ENCODE measurements at regions not wholly inside any gene's neighbourhood (a gene's known extent, or its start where the extent isn't known, plus 50 kb on each side); places are given as distances from the start of the nearest gene placed in this dataset.
"Not testable (repeated sequence)": the region's sequence is repeated elsewhere in the genome, so short reads cannot be mapped to it uniquely, and the experiment has no call there.

DNA sequence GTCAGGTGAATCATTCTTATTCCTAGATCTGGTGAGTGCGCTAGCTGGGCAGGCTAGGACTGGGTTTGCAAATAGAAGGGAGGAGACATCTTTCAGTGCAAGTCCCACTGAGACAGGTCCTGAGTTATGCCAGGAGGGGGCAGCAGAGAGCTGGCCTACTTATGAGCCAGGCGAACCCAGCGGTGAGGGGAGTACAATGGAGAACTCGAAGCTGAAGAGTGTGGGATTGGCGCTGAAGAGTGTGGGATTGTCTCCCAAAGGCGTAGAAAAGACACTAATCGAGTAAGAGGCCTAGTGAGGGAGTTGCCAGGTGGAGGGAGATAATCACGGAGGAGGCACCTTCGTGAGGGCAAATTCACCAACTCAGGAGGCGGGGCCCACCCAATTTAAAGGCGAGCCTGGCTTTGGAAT is 91.7 kb upstream of the CXorf66 start:
- no peak overlapping the region for H3K4me3 ChIP-seq (replicated peaks in 1 of 2; ENCODE audit: low read depth in 2 of 2, low read length in 2 of 2)
- DNase-seq (ENCODE audit: low read depth in 2 of 2), result peak; percentile 72 to 76
- TF ChIP-seq, protein P1, sequence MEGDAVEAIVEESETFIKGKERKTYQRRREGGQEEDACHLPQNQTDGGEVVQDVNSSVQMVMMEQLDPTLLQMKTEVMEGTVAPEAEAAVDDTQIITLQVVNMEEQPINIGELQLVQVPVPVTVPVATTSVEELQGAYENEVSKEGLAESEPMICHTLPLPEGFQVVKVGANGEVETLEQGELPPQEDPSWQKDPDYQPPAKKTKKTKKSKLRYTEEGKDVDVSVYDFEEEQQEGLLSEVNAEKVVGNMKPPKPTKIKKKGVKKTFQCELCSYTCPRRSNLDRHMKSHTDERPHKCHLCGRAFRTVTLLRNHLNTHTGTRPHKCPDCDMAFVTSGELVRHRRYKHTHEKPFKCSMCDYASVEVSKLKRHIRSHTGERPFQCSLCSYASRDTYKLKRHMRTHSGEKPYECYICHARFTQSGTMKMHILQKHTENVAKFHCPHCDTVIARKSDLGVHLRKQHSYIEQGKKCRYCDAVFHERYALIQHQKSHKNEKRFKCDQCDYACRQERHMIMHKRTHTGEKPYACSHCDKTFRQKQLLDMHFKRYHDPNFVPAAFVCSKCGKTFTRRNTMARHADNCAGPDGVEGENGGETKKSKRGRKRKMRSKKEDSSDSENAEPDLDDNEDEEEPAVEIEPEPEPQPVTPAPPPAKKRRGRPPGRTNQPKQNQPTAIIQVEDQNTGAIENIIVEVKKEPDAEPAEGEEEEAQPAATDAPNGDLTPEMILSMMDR (IDR thresholded peaks at IDR 0.05; ENCODE audit: low read depth, low read length), result peak; percentile 75

DNA sequence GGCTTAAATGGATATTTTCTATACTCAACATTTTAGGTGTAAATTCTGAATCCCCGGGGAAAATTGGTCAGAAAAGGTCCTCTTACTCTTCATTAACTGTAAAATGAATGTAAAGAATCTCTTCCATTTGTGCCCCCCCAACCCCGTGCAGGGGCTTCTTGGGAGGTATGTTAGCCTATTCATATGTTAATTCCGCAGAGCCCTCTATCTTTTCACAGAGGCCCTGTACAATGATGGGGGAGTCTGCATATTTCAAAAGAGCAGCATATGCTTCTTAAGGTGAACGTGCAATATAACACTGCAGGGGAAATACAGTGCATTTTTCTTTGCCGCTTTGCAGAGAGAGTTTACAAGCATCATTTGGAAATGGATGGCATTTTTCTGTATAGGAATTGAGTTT is 88.5 kb upstream of the CXorf66 start:
- TF ChIP-seq, protein P1 (IDR thresholded peaks at IDR 0.05; ENCODE audit: low read depth, low read length), result no peak
- no peak for DNase-seq (ENCODE audit: low read depth in 2 of 2)
- no peak overlapping the region for H3K4me3 ChIP-seq (replicated peaks in 1 of 2; ENCODE audit: low read depth in 2 of 2, low read length in 2 of 2)

DNA sequence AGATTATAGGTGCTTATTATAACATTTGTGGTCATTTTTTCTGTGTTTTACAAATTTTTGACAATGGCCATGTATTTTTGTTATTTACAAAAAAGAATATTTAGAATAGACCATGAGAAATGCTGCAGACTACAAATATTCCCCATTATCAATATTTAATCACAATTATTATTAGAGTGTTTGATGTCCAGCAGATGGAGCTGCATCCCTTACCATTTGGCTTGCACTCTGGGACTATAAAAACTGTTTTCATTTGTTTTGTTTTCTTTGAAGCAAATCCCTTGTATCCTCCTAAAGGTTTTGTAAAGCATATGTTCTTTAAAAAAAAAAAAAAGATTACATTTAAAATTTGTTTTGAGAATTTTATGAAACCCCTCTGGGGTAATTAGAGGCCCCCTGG is 85.6 kb upstream of the CXorf66 start:
- DNase-seq (ENCODE audit: low read depth in 2 of 2), result peak; percentile 2 to 8
- no peak overlapping the region for H3K4me3 ChIP-seq (replicated peaks in 1 of 2; ENCODE audit: low read depth in 2 of 2, low read length in 2 of 2)
- TF ChIP-seq, protein P1 (IDR thresholded peaks at IDR 0.05; ENCODE audit: low read depth, low read length), result peak; percentile 20

DNA sequence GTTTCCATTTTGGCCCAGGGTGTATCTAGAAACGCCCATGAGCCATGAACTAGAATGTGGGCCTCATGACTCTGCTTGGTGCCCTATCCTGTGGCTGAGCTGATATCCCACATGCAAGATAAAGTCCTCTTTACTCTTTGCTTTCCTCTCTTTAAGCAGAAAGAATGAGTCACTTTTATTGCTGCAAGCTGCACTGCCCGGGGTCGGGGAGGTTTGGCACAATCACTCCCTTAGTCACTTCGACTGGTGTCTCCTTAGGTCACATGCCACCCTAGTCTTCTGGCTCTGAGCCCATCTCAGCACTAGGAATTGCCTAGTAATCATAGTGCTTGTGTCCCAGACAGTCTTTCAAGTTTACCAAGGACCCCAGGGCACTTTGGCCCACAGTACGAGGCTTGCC is 75.1 kb upstream of the CXorf66 start:
- DNase-seq (ENCODE audit: low read depth in 2 of 2), result no peak
- TF ChIP-seq, protein P1 (IDR thresholded peaks at IDR 0.05; ENCODE audit: low read depth, low read length), result no peak
- no peak overlapping the region for H3K4me3 ChIP-seq (replicated peaks in 1 of 2; ENCODE audit: low read depth in 2 of 2, low read length in 2 of 2)

DNA sequence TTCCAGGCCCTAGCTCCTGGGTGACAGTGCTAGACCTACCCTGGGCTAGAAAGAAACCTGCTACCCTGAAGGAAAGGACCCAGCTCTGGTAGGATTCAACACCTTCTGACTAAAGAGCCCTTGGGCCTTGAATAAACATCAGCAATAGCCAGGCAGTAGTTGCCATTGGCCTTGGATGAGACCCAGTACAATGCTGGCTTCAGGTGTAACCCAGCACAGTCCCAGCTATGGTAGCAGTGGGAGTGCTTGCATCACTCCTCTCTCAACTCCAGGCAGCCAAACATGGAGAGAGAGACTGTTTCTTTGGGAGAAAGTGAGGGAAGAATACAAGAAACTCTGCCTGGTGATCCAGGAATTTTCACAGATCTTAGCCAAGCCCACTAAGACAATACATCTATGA is 73.5 kb upstream of the CXorf66 start:
- no peak overlapping the region for H3K4me3 ChIP-seq (replicated peaks in 1 of 2; ENCODE audit: low read depth in 2 of 2, low read length in 2 of 2)
- TF ChIP-seq, protein P1 (IDR thresholded peaks at IDR 0.05; ENCODE audit: low read depth, low read length), result no peak
- DNase-seq (ENCODE audit: low read depth in 2 of 2), result no peak

DNA sequence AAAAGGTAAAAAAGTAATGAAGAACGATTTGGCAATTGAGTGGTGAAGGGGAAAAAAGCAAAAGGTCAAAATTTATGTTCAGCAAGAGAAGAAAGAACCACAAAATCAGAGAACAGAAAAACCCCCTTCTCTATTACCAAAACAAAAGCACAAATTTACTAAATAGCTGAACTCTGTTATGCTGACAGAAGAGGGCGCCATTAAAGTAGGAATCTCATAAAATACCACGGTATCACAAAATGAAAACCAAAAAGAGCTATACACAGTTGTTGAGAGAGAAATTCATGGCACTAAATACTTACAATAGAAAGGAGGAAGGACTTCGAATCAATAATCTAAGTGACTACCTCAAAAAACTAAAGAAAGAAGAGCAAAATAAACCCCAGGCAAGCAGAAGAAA is 69.6 kb upstream of the CXorf66 start:
- H3K4me3 ChIP-seq (replicated peaks in 1 of 2; ENCODE audit: low read depth in 2 of 2, low read length in 2 of 2), result no peak overlapping the region
- no peak for DNase-seq (ENCODE audit: low read depth in 2 of 2)
- TF ChIP-seq, protein P1 (IDR thresholded peaks at IDR 0.05; ENCODE audit: low read depth, low read length), result no peak

DNA sequence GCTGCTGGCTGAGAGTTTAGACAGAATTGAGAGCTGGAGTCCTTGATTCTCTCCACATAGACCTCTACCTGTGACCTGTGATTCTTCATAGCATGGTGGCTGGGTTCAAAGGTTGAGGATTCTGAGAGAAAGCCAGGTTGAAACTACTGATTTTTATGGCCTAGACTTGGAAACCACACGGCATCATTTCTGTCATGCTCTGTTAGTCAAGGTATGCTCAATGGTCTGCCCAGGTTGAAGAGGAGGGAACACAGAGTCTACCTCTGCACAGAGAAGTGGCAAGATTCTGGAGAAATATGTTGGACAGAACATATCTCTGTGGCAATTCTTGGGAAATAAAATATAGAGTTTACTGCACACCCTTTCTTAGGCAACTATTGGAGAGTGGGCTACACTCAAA is 57.2 kb upstream of the CXorf66 start:
- H3K4me3 ChIP-seq (replicated peaks in 1 of 2; ENCODE audit: low read depth in 2 of 2, low read length in 2 of 2), result no peak overlapping the region
- TF ChIP-seq, protein P1 (IDR thresholded peaks at IDR 0.05; ENCODE audit: low read depth, low read length), result no peak
- DNase-seq (ENCODE audit: low read depth in 2 of 2), result no peak

DNA sequence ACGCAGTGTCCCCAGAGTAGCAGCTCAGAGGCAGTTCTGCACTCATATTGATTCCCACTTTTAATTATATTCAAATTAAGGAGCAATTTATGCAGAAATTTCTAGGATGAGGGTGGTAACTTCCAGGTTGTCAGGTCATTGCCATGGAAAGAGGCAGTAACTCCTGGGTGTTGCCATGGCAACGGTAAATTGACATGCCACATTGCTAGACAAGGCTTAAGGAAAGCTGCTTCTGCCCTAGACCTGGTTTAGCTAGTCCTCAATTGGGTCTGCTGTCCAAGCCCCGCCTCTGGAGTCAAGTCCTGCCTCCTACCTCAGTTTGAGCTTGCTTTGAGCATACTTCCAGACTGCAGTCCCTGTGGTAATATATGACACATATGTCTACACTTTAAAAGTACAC is 53.8 kb upstream of the CXorf66 start:
- not testable (repeated sequence) for H3K4me3 ChIP-seq (replicated peaks in 1 of 2; ENCODE audit: low read depth in 2 of 2, low read length in 2 of 2); DNase-seq (ENCODE audit: low read depth in 2 of 2)
